ENCODE measurements at regions not wholly inside any gene's neighbourhood (a gene's known extent, or its start where the extent isn't known, plus 50 kb on each side); places are given as distances from the start of the nearest gene placed in this dataset.
A peak's percentile ranks its signal among the peaks of the same experiment; 100 is the strongest.

DNA sequence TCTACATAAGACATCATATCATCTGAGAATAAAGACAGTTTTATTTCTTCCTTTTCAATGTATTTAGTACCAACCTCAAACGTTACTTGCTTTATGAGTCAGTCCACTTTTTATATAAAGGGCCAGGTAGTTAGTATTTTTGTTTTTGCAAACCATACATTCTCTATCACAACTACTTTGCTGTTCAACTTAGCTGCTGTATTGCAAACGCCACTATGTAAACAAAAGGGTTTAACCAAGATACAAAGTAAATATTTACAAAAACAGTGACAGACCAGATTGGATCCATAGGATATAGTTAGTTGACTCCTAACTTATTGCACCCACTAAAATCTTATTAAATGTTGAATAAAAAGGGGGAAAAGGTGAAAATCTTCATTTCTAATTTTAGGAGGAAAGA, 87.7 kb upstream of the FOXG1 start:
- DNase-seq (ENCODE audit: low read depth in 2 of 2), result no peak

DNA sequence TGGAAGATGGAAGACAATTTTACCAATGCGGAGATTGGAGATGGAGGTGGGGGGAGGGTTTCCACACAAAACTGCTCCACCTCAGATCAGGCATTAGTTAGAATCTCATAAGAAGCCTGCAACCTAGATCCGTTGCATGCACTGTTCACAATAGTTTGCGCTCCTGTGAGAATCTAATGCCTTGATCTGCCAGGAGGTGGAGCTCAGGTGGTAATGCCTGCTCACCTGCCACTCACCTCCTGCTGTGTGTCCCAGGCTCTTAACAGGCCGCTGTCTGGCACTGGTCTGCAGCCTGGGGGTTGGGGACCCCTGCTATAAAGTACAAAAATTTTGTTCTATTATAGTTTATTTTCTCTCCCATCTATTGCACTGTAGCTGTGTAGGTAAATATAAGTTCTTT, 84.9 kb upstream of the FOXG1 start:
- no peak for DNase-seq (ENCODE audit: low read depth in 2 of 2)

GRCh38 chr14:28690029-28690692, 76.4 kb upstream of the FOXG1 start:
- DNase-seq (ENCODE audit: low read depth in 2 of 2), result no peak

DNA sequence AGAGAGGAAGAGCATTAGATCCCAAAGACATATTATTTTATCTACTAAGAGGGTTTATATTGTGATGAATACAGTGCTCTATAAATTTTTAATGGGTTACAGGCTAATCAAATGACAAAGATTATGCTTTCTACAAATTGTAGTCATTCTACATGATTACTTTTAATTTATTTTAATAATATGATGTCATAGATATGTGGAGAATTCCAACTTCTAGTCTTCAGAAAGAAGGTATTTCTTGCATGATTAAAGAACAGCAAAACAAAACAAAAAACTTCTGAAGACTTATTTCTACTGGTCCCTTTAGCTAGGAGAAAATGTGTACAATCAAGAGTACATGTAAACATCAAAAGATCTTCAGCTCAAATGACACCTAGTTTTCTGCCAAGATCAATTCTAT, 71.5 kb upstream of the FOXG1 start:
- DNase-seq (ENCODE audit: low read depth in 2 of 2), result no peak

DNA sequence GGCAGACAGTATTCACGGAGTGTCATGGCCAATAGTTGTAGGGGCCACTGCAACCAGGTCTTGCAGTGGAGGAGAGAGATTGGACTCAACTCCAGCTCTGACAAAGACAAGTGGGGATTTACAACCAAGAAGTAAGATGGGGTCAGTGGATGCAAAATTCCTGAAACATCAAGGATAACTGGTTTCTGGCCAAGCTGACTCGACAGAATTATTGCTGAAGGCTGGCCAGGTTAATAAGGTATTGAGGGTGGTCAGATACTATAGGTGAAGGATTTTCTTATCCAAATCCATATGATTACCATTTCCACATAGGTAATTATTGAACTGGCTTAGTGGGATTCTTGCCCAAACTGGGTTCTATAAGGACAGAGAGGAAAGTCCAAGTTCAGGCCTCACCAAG, 64.9 kb upstream of the FOXG1 start:
- DNase-seq (ENCODE audit: low read depth in 2 of 2), result no peak

DNA sequence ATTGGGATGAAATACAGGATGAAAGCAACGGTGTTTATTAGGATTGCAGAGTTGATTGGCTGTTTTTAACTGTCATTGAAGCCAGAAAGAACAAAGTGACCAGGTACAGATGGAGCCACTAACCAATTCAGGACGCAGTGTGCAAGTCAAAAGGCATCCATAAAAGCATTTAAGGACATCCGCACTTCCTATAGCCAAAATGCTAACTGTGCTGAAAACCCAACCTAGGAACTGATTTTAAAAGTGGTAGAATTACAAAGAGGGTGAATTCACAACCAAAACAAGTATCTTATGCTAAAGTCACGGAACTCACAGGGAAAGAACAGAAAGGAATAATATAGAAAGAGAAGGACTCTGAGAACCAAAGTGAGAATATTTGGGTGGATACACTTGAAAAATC, 63.1 kb upstream of the FOXG1 start:
- no peak for DNase-seq (ENCODE audit: low read depth in 2 of 2)

DNA sequence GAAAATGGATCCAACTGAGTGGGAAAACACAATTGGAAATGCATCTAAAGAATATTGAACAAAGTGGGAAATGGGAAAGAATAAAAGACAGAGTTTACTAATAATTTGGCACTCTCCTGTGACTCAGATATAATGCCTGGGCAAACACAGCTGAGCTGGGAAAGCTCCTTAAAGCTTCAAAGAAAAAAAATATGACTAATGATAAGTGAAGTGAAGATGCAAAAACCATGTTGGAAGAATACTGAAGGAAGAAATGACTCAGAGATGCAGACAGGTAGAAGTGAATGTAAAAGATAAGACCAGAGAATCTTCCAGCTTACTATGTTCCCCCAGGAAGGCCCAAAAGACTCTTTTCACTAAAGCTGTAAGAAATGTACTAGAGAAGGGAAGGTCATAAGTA, 62.4 kb upstream of the FOXG1 start:
- no peak for DNase-seq (ENCODE audit: low read depth in 2 of 2)

- DNase-seq (ENCODE audit: low read depth in 2 of 2), result peak; percentile 35 to 39
Measured at GRCh38 chr14:28707814-28708213, 58.8 kb upstream of the FOXG1 start.

DNA sequence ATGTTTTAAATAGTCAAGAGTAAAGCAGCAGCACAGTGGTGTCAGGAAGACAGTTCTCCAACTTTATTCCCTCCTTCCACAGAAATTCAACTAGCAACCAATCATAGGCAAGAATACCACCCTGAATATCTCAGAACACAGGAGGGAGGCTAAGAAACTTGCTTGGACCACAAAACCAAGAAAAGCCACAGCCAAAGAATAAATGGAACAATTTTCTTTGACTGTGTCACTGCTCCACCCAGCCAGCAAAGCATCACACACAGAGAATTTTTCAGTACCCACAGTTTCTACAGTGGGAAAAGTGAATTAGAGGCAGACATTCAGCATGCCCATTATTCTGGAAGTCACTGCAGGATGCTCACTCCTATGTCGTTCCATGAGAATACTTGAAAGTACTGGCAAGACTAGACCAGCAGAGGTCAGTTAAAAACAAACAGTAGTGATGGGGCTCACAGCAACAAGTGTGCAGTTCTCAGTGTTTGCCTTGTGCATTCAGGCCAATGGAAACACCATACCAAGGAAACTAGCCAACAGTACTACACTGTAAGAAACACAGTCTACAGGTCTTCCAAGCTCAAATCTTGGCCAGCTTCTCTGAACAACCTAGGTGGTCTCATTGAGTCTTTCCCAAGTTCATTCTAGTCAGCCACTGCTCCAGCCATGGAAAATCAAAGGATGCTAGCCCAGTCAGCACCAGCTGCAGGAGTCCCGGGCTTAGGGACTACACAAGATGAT, 56.8 kb upstream of the FOXG1 start:
- DNase-seq (ENCODE audit: low read depth in 2 of 2), result no peak
